GM23338 (cell line): ENCODE measurements at regions not wholly inside any gene's neighbourhood (a gene's known extent, or its start where the extent isn't known, plus 50 kb on each side); places are given as distances from the start of the nearest gene placed in this dataset.
"Not testable (repeated sequence)": the region's sequence is repeated elsewhere in the genome, so short reads cannot be mapped to it uniquely, and the experiment has no call there.

Experiments used
- ATAC-seq: fragments of 200-7000 bp; cut with Tn5 transposase; 3 replicates; pipeline ENCODE4 v1.9.1; 2020
- DNase-seq: peaks from one replicate; pipeline ENCODE4 v3.0.0-alpha.2; 2015; ENCODE audit warnings: low spot score
- H2AFZ ChIP-seq: fragments of 200-600 bp; sonication (generic); 2 replicates; pipeline ENCODE4 v1.8.0; 2016; ENCODE audit warnings: antibody characterized with exemption, mild to moderate bottlenecking, moderate library complexity
- H3F3A ChIP-seq: fragments of 200-600 bp; sonication (generic); replicated peaks from 2 replicates; pipeline ENCODE4 v1.8.0; 2017; ENCODE audit warnings: antibody characterized with exemption, mixed run types, low read depth
- H3K27ac ChIP-seq: fragments of 200-600 bp; sonication (generic); 2 replicates; pipeline ENCODE4 v1.6.1; 2016; ENCODE audit warnings: low read depth
- H3K27me3 ChIP-seq: fragments of 200-600 bp; sonication (generic); 2 replicates; pipeline ENCODE4 v1.8.0; 2016; ENCODE audit warnings: mild to moderate bottlenecking, mixed run types, moderate library complexity; ENCODE audit not compliant: insufficient read depth
- H3K36me3 ChIP-seq: fragments of 200-600 bp; sonication (generic); 2 replicates; pipeline ENCODE4 v1.8.0; 2016; ENCODE audit warnings: mild to moderate bottlenecking; ENCODE audit not compliant: insufficient read depth
- H3K4me1 ChIP-seq: fragments of 200-600 bp; sonication (generic); 2 replicates; pipeline ENCODE4 v1.8.0; 2016; ENCODE audit warnings: mild to moderate bottlenecking, moderate library complexity; ENCODE audit not compliant: insufficient read depth
- H3K4me2 ChIP-seq: fragments of 200-600 bp; sonication (generic); 2 replicates; pipeline ENCODE4 v1.7.1; 2017; ENCODE audit warnings: mixed run types
- H3K4me3 ChIP-seq: fragments of 200-600 bp; sonication (generic); 2 replicates; pipeline ENCODE4 v1.6.1; 2016; ENCODE audit warnings: mixed run types
- H3K79me2 ChIP-seq: fragments of 200-600 bp; sonication (generic); replicated peaks from 2 replicates; pipeline ENCODE4 v1.8.0; 2017; ENCODE audit warnings: mild to moderate bottlenecking; ENCODE audit not compliant: insufficient read depth
- H3K9me2 ChIP-seq: fragments of 200-600 bp; sonication (generic); 2 replicates; pipeline ENCODE4 v1.8.0; 2017; ENCODE audit not compliant: insufficient read depth
- H4K20me1 ChIP-seq: fragments of 200-600 bp; sonication (generic); replicated peaks from 2 replicates; pipeline ENCODE4 v1.8.0; 2017; ENCODE audit warnings: mild to moderate bottlenecking; ENCODE audit not compliant: insufficient read depth
- H3K27ac Mint-ChIP-seq: 2 replicates; pipeline ENCODE4 v1.8.0; 2020; ENCODE audit warnings: inconsistent platforms, mild to moderate bottlenecking, moderate library complexity, mixed read lengths
- H3K27me3 Mint-ChIP-seq: 3 replicates; pipeline ENCODE4 v1.8.0; 2022; ENCODE audit warnings: low read depth, mild to moderate bottlenecking, moderate library complexity, mixed read lengths, inconsistent platforms; ENCODE audit not compliant: insufficient read depth, poor library complexity
- H3K36me3 Mint-ChIP-seq: 3 replicates; pipeline ENCODE4 v1.8.0; 2021; ENCODE audit warnings: low read depth, mild to moderate bottlenecking, inconsistent platforms, moderate library complexity, mixed read lengths
- H3K4me1 Mint-ChIP-seq: 3 replicates; pipeline ENCODE4 v1.8.0; 2020; ENCODE audit warnings: mild to moderate bottlenecking, inconsistent platforms, mixed read lengths
- H3K4me3 Mint-ChIP-seq: 3 replicates; pipeline ENCODE4 v1.8.0; 2021; ENCODE audit warnings: moderate library complexity, mild to moderate bottlenecking, inconsistent platforms, mixed read lengths
- H3K9me3 Mint-ChIP-seq: 3 replicates; pipeline ENCODE4 v1.8.0; 2020; ENCODE audit warnings: moderate library complexity, mild to moderate bottlenecking, inconsistent platforms, mixed read lengths
- CREB1 ChIP-seq: fragments of 250-450 bp; sonication (Bioruptor Pico); IDR thresholded peaks from 2 replicates; pipeline ENCODE4 v1.5.0; 2020; ENCODE audit warnings: low read depth, mild to moderate bottlenecking, moderate library complexity
- CTCF ChIP-seq, 2 experiments: fragments of 200-600 bp in 1 of 2; sonication (generic) in 1 of 2; conservative IDR thresholded peaks; 2 replicates each; pipeline versions ENCODE4 v1.5.1 to v1.6.1; 2016 to 2017; ENCODE audit warnings: antibody characterized with exemption in 2 of 2, low read depth in 2 of 2, mild to moderate bottlenecking in 2 of 2, moderate library complexity in 1 of 2
- ETS1 ChIP-seq: IDR thresholded peaks from 2 replicates; pipeline ENCODE4 v1.6.1; 2016; ENCODE audit warnings: antibody characterized with exemption
- JUNB ChIP-seq: IDR thresholded peaks from one replicate; pipeline ENCODE4 v1.6.1; 2016; ENCODE audit warnings: antibody characterized with exemption; ENCODE audit not compliant: unreplicated experiment
- NANOG ChIP-seq: IDR thresholded peaks from 2 replicates; pipeline ENCODE4 v1.6.1; 2016; ENCODE audit warnings: antibody characterized with exemption, borderline replicate concordance
- POLR2AphosphoS5 ChIP-seq: IDR thresholded peaks from 2 replicates; pipeline ENCODE4 v1.6.1; 2016; ENCODE audit warnings: antibody characterized with exemption, low read depth
- ZNF114 ChIP-seq: fragments of 250-450 bp; sonication (Bioruptor Pico); IDR thresholded peaks from 2 replicates; pipeline ENCODE4 v1.5.0; 2020; ENCODE audit warnings: mild to moderate bottlenecking, moderate library complexity
- ZNF331 ChIP-seq: fragments of 250-450 bp; sonication (Bioruptor Pico); IDR thresholded peaks from 2 replicates; pipeline ENCODE4 v1.5.0; 2020; ENCODE audit warnings: low read depth, mild to moderate bottlenecking, moderate library complexity

- not testable (repeated sequence) for H3K27me3 ChIP-seq, H3K9me2 ChIP-seq, H3K27ac Mint-ChIP-seq, H3F3A ChIP-seq, H3K4me1 ChIP-seq, H3K27me3 Mint-ChIP-seq, H3K4me2 ChIP-seq, H3K79me2 ChIP-seq, H3K4me3 Mint-ChIP-seq, H3K4me1 Mint-ChIP-seq, H4K20me1 ChIP-seq, H3K27ac ChIP-seq, H3K36me3 ChIP-seq, DNase-seq, H2AFZ ChIP-seq, H3K4me3 ChIP-seq, ATAC-seq
- peaks cover 17% of the 10 kb centered on the region; the same call in 2 of the 3 replicates for H3K36me3 Mint-ChIP-seq
- peaks cover 55% of the 10 kb centered on the region for H3K9me3 Mint-ChIP-seq
Measured at GRCh38 chrX:83286627-83287026, 221.5 kb upstream of the POU3F4 start.

GRCh38 chrX:83305381-83305780 lies 202.7 kb upstream of the POU3F4 start:
- no peaks in the 10 kb centered on the region; the same call in 2 of the 3 replicates for H3K36me3 Mint-ChIP-seq

More at GRCh38 chrX:83305381-83305780, 202.7 kb upstream of the POU3F4 start:
- H3K4me2 ChIP-seq: no peak overlapping the region
- H4K20me1 ChIP-seq: no peaks in the 10 kb centered on the region
- H3K27ac ChIP-seq: no peak overlapping the region
- no peaks in the 10 kb centered on the region for H3K79me2 ChIP-seq
- no peak overlapping the region for H3K4me3 ChIP-seq
- H3K4me1 ChIP-seq: no peaks in the 10 kb centered on the region
- H3F3A ChIP-seq: no peaks in the 10 kb centered on the region
- Mint-ChIP-seq H3K27ac (no peak overlapping the region), H3K27me3 (peaks cover under 1% of the 10 kb centered on the region), H3K9me3 (peaks cover 1% of the 10 kb centered on the region; the same call in 2 of the 3 replicates), H3K4me1 (no peaks in the 10 kb centered on the region), H3K4me3 (no peak overlapping the region)
- DNase-seq: no peak
- no peak overlapping the region for H2AFZ ChIP-seq
- H3K27me3 ChIP-seq: no peaks in the 10 kb centered on the region
- no peaks in the 10 kb centered on the region for H3K9me2 ChIP-seq
- ATAC-seq: no peak
- H3K36me3 ChIP-seq: no peaks in the 10 kb centered on the region
- TF ChIP-seq ZNF114 (CRISPR knock-in tag) (no peak), JUNB (no peak), ETS1 (no peak), CTCF (conservative IDR thresholded peaks at IDR 0.05; ENCODE audit: low read depth in 2 of 2) (no peak), CREB1 (CRISPR knock-in tag) (no peak), POLR2AphosphoS5 (no peak), ZNF331 (CRISPR knock-in tag) (no peak), NANOG (no peak)
